Jurkat, Clone E6-1 (cell line): ENCODE measurements at regions not wholly inside any gene's neighbourhood (a gene's known extent, or its start where the extent isn't known, plus 50 kb on each side); places are given as distances from the start of the nearest gene placed in this dataset.

Experiments
- DNase-seq: peaks from one replicate; pipeline ENCODE4 v3.0.0-alpha.2; 2011; ENCODE audit warnings: low read depth, low spot score
- H3K4me3 ChIP-seq: 2 replicates; pipeline ENCODE4 v1.5.1; 2011; ENCODE audit warnings: mild to moderate bottlenecking, low read length, control low read depth, moderate library complexity

GRCh38 chr3:168459226-168459784, 363.6 kb upstream of the GOLIM4 start:
- no peak overlapping the region for H3K4me3 ChIP-seq
- no peak for DNase-seq

GRCh38 chr3:168457954-168458539, 362.3 kb upstream of the GOLIM4 start:
- DNase-seq, result no peak
- no peak overlapping the region for H3K4me3 ChIP-seq

DNA sequence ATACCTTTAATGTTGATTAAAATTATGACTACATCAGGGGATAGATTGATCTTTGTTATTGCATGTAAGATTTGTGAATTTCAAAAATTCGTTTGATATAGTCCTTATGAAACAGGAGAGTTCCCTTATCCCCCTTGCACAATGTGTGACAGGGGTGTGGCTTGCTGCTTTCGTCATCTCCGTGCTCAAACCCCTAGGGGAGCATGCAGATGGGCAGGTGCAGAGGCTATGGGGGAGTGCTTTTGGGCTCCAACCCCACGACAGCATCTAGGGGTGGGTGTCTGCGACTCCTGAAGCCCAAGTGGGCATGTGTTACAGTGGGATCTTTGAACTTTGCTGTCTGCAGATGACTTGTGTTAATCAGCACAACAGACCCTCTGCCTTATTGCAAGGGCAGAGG, 360.1 kb upstream of the GOLIM4 start:
- H3K4me3 ChIP-seq, result no peak overlapping the region
- no peak for DNase-seq

DNA sequence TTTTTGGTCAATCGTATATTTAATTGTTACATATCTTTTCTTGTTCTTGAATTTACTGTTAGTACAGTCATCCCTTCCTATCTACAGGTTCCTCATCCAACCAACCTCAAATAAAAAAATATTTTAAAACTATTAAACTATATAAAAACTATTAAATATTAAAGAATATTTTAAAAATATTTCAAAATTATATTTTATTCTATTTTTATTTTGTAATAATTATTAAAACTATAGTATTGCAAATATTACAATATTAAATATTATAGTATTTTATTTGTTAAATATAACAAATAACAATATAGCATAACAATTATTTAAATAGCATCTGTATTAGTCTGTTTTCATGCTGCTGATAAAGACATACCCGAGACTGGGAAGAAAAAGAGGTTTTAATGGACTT, 357.9 kb upstream of the GOLIM4 start:
- no peak for DNase-seq
- no peak overlapping the region for H3K4me3 ChIP-seq

DNA sequence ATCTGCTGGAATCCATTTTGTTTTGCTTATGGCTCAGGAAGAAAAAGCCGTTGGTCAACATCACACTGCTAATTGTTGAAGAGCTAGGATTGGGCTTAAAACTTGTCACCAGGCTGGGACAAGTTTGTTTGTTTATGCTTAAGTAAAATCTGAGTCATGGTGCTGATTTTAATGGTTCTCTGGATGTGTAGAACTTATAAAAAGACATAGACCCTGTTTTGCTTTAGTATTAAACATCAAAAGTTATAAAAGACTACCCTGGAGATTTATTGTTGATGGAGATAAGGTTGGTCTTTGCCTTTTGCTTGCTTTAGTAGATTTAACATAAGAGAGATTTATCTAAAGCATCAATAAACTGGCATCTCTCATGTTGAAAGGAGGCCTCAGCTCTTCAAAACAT, 348.2 kb upstream of the GOLIM4 start:
- DNase-seq, result no peak
- no peak overlapping the region for H3K4me3 ChIP-seq

GRCh38 chr3:168442502-168442901, 346.8 kb upstream of the GOLIM4 start:
- no peak for DNase-seq
- no peak overlapping the region for H3K4me3 ChIP-seq

- no peak for DNase-seq
- no peak overlapping the region for H3K4me3 ChIP-seq
Measured at GRCh38 chr3:168436245-168436724, 340.6 kb upstream of the GOLIM4 start.

DNA sequence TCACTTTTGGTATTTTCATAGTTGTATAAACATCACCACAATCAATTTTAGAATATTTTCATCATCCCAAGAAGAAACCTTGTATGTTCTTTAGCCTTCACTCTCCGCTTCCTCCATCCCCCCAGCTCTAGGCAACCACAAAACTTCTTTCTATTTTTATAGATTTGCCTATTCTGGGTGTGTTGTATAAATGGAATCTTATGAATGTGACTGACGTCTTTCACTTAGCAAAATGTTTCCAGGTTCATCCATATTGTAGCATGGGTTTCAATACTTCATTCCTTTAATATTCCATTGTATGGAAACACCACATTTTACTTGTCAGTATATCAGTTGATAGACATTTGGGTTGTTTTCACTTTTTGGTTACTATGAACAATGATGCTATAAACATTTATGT, 335.8 kb upstream of the GOLIM4 start:
- H3K4me3 ChIP-seq, result no peak overlapping the region
- DNase-seq, result no peak

DNA sequence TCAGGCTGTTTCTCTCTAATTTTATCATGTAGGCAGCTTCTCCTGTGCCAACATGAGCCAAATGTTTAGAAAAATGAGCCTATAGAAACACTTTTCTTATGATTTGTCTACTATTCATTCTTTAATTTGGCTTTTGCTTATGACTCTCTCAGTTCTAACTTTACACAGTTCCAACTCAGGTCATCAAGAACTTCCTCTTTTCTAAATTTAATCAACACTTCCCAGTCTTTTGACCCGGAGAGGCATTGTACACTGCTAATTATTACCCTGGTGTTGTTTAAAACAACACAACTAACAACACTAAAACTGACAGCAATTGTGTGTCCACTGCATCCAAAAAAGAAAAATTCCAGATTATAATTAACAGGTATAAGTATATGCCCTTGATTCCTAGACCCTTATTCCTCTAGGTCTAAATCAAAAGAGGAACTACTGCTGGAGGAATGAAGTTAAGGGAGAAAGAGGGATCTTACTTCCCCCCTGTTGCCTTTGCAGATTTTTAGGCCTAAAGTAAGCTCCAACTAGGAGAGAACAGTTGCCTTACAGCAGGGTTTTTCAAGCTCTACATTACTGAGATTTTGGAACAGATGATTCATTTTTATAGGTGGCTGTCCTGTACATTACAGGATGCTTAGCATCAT, 332.2 kb upstream of the GOLIM4 start:
- H3K4me3 ChIP-seq, result no peak overlapping the region
- DNase-seq, result no peak

- no peak overlapping the region for H3K4me3 ChIP-seq
- DNase-seq, result no peak
Measured at GRCh38 chr3:168427156-168427555, 331.4 kb upstream of the GOLIM4 start.

- no peak overlapping the region for H3K4me3 ChIP-seq
- no peak for DNase-seq
Measured at GRCh38 chr3:168425936-168426595, 330.3 kb upstream of the GOLIM4 start.

DNA sequence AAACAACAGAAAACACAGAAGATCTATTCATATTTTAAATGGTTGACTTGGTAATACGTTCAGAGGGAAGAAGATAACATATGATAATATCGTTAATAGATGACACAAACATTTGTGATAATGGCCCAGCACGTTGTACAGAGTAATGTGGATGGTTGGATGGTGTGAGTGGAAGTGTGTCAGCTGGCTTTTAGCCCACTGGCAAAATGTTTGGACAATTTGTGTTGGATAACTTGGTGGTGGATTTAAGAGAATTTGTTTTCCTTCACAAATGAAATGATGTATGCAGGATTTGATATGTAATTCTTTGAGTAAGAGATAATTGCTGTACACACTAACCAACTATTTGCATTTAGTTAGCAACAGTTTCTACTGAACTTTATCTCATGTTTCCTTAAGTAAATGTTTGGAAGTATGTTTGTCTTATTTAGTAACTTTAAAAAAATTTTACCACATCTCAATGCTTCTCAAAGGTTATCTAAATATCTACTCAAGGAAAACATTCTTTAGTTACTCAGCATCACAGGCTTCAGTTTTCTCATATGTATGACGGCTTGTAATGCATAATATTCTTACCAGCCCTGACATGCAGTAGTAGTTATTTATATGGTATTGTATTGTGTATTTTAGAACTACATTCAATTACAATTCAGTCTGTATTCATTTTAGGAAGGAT, 328.5 kb upstream of the GOLIM4 start:
- H3K4me3 ChIP-seq, result no peak overlapping the region
- DNase-seq, result no peak

GRCh38 chr3:168422843-168423242, 327.1 kb upstream of the GOLIM4 start:
- DNase-seq, result no peak
- H3K4me3 ChIP-seq, result no peak overlapping the region

GRCh38 chr3:168419091-168419490, 323.4 kb upstream of the GOLIM4 start:
- no peak for DNase-seq
- no peak overlapping the region for H3K4me3 ChIP-seq

DNA sequence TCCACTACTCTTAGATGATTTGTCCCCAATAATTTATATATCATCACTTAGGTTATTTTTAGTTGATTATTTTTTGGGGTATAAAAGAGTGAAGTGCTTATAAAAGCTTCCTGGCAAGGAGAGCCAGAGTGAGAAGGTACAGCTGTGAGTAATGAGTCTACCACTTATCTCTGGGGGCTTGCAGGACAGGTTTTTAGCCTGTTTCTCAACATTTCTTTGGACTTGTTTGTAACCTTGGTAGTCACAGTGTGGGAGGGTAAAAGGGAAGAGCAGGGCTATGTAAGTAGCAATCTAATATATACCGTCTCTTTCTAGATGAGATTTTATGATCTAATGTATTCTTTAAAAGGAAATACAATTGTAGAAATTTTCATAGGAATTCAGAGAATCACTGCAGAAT, 321.3 kb upstream of the GOLIM4 start:
- no peak overlapping the region for H3K4me3 ChIP-seq
- no peak for DNase-seq

DNA sequence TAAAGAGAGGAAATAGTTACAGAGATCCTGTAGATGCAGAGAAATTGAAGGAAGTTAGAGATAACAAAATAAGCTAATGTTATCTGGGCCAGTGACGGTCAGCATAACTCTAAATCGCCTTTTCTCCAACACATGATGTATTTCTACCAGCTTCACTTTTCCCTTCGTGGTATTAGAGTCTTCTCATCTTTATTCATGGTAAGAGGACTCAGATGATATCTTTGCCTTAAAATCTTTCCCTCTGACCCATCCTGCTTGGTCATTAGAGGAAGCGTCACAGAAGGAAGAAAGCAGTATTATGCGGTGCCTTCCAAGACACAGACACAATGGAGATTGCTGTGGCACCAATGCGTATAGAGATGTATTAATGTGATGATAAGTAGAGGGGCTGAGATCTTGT, 320.7 kb upstream of the GOLIM4 start:
- DNase-seq, result no peak
- H3K4me3 ChIP-seq, result no peak overlapping the region

DNA sequence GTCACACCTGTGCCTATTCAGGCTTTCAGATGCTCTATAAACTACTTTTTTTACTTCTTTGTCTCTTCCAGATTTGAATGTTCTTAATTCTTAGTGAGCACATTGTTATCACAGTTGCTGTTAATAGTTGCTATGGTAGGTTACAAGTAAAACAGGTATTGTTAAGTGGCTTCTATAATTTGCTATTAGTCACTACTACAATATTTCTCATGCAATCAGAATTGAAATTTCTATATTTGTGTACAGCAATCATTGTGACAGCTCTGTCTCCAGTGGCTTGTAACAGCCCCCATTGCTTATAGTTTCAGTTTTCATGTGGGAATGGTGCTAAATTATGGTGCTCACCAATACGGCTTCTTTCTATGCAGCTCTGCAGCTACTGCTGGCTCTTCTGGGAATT, 318.4 kb upstream of the GOLIM4 start:
- DNase-seq, result no peak
- no peak overlapping the region for H3K4me3 ChIP-seq

- no peak for DNase-seq
- H3K4me3 ChIP-seq, result no peak overlapping the region
Measured at GRCh38 chr3:168407381-168407780, 311.7 kb upstream of the GOLIM4 start.

DNA sequence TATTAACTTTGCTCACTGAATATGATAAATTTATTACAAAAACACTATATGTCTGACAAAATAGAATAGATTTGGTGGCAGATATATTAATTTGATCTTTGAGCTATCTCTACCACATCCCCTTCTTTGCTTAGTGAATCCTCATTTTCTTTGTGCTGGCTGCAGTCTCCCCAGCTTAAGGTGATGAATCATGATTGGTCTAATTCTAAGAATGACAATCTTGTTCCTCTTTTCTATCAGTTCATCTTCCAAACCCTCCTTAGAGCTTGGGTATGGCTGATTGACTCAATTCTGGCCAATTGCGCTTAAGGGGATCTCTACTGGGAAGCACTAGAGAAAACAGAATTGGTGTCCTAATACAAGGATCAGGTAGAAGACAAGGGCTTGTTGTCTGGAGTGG, 309.6 kb upstream of the GOLIM4 start:
- no peak for DNase-seq
- no peak overlapping the region for H3K4me3 ChIP-seq
